Fibroblast of mammary gland (primary cell): ENCODE measurements at regions not wholly inside any gene's neighbourhood (a gene's known extent, or its start where the extent isn't known, plus 50 kb on each side); places are given as distances from the start of the nearest gene placed in this dataset.

Experiments
- DNase-seq: peaks from one replicate; pipeline ENCODE4 v3.0.0-alpha.2; 2010; ENCODE audit warnings: low read depth
- H3K4me3 ChIP-seq: 2 replicates; pipeline ENCODE4 v1.5.1; 2011; ENCODE audit warnings: low read depth, mild to moderate bottlenecking, low read length, moderate library complexity; ENCODE audit not compliant: control insufficient read depth
- TF ChIP-seq, protein P1 (sequence below): conservative IDR thresholded peaks from 2 replicates; pipeline ENCODE4 v1.5.1; 2011; ENCODE audit warnings: low read depth, low read length, inconsistent platforms; ENCODE audit not compliant: control insufficient read depth, insufficient read depth

DNA sequence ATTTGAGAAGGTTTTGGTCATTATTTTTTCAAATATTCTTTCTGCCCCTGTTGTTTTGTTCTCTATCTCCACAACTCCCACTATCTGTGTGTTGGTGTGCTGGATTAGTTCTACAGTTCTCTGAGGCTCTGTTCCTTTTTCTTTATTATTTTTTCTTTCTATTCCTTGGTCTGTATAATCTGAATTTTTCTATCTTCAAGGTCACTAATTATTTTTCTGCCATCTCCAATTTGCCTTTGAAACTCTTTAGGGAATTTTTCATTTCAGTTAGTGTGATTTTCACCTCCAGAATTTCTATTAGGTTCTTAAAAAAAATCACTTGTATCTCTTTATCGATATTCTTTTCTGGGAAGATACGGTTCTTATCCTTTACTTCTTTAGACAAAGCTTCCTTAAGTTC, 82.1 kb upstream of the GGTLC1 start:
- TF ChIP-seq, protein P1, sequence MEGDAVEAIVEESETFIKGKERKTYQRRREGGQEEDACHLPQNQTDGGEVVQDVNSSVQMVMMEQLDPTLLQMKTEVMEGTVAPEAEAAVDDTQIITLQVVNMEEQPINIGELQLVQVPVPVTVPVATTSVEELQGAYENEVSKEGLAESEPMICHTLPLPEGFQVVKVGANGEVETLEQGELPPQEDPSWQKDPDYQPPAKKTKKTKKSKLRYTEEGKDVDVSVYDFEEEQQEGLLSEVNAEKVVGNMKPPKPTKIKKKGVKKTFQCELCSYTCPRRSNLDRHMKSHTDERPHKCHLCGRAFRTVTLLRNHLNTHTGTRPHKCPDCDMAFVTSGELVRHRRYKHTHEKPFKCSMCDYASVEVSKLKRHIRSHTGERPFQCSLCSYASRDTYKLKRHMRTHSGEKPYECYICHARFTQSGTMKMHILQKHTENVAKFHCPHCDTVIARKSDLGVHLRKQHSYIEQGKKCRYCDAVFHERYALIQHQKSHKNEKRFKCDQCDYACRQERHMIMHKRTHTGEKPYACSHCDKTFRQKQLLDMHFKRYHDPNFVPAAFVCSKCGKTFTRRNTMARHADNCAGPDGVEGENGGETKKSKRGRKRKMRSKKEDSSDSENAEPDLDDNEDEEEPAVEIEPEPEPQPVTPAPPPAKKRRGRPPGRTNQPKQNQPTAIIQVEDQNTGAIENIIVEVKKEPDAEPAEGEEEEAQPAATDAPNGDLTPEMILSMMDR = no peak
- H3K4me3 ChIP-seq = no peak overlapping the region
- DNase-seq = no peak

DNA sequence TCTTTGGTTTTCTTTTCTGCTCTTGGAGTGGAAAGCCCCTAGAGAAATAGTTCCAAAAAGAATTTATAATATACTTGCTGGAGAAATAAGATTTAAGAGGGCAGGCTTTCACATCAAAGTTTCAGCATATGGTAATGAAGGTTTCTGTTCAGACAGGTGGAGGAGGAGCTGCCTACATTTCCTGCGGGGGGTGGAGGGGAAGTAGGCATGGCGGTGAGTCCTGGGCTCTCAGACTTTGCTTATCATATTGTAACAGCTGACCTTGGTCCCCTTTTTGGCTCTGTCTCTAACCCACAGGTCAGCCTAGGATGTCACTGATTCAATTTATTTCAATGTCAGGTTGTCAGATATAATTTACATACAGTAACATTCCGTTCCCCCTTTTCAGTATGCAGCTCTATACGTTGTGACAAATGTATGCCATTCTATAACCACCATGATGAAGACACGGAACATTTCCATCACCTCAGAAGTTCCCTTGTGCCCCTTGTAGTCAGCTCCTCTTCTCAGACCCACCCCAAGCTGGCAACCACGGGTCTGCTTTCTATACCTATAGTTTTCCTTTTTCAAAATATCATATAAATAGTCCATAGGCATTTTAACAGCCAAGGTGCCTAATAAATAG, 77.6 kb upstream of the GGTLC1 start:
- TF ChIP-seq, protein P1 = no peak
- no peak for DNase-seq

DNA sequence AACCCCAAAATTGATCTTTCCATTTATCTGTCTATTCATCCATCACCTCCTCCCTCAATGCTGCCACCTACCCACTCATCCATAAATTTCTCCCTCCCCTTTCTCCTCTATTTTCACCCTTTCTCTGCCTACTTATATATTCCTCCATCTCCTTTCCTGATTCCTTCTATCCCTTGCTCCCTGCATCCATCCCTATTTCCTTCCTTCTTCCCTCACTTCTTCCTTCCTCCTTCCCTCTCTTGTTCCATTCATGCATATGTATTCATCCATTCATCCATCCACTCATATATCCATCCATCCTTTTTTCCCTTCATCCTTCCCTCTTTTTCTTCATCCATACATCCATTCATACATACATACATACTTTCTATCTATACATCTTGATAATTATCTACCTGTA, 76.3 kb upstream of the GGTLC1 start:
- TF ChIP-seq, protein P1 = no peak
- no peak overlapping the region for H3K4me3 ChIP-seq
- DNase-seq = no peak

More for the DNA sequence above, 77.6 kb upstream of the GGTLC1 start:
- no peak overlapping the region for H3K4me3 ChIP-seq

DNA sequence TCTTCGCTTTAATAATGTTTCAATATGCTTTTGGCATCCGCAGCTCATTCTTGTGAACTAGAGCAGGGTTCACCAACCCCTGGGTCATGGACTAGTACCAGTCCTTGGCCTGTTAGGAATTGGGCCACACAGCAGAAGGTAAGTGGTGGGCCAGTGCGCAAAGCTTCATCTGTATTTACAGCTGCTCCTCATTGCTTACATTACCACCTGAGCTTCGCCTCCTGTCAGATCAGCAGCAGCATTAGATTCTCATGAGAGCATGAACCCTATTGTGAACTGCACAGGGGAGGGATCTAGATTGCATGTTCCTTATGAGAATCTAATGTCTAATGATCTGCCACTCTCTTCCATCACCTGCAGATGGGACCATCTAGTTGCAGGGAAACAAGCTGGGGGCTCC, 75.5 kb upstream of the GGTLC1 start:
- no peak overlapping the region for H3K4me3 ChIP-seq
- TF ChIP-seq, protein P1 = no peak
- no peak for DNase-seq

DNA sequence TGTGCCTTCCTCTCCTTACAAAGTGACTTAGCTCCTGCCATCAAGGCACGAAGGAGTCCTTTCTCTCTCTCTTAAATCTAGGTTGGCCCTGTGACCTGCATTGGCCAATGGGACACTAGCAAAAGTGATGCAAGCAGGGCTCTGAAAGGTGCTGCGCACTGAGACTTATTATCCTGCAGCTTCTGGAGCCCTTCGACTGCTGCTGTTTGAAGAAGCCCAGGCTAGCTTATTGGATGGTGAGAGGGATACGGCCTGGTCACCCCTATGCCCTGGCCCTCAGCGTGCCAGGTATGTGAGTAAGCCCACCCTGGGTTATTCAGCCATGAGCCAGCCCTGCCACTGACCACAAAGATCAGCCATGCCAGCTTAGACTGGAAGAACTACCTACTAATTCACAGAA, 74.5 kb upstream of the GGTLC1 start:
- TF ChIP-seq, protein P1 = no peak
- no peak overlapping the region for H3K4me3 ChIP-seq
- no peak for DNase-seq

DNA sequence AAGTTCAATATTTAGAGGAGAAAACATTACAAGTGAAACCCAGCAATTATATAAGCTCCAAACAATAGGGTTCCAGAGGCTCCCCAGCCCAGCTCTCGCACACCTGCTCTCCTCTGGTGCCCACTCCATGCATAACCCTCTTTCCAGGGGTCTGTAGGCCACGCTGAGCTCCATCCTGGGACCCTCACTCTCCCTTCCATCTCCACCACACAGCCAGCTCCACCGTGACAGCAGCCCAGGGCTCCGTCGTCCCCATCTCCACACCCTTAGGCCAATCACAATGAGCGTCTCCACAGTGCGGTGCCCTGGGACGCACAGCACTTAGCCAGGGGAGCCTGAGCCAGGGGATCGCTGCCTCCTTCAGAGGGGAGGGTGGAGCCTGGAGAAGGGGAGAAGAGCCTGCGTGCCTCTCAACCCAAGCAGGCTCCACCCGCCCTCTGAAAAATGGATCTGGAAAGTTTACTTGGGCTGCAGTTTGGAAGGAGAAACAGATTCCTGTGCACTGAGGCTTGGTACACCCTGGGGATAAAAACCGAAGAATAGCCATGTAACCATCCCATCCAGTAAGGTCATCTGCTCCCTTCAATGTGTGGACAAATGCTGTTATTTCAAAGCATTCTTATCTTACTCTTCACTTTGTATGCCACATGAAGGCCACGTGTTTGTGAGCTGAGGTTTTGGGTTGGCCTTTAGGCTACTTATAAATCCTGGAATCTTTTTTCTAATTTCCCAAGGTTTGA, 72.4 kb upstream of the GGTLC1 start:
- TF ChIP-seq, protein P1 = no peak
- DNase-seq = no peak
- no peak overlapping the region for H3K4me3 ChIP-seq

DNA sequence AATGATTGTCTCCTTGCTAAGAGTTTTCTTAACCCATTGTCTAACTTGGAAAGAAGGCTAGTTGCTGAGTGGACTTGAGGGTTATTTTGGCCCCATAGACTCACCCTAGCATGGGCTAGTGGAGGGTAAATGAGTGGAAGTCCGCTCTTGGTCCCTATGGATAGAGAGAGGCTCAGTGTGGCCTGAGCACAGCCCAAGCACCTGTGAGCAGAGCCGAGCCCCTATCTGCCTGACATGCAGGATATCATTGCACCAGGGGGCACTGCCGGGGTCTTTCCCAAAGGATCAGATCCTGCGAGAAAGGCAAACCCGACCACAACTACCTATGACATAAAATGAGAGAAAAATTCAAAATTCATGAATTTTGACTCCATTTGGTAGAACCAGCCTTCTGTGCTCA, 70.6 kb upstream of the GGTLC1 start:
- no peak for DNase-seq
- TF ChIP-seq, protein P1 = no peak
- H3K4me3 ChIP-seq = no peak overlapping the region
